ENCODE measurements at regions not wholly inside any gene's neighbourhood (a gene's known extent, or its start where the extent isn't known, plus 50 kb on each side); places are given as distances from the start of the nearest gene placed in this dataset.

- Histone ChIP-seq H3K27ac (ENCODE audit: low read depth, low read length, poor library complexity, severe bottlenecking) (no peak overlapping the region), H3K9me3 (ENCODE audit: low read depth, low read length, poor library complexity, severe bottlenecking) (no peaks in the 10 kb centered on the region), H3K4me1 (ENCODE audit: insufficient read depth, low read length, poor library complexity, severe bottlenecking) (no peaks in the 10 kb centered on the region), H3K27me3 (replicated peaks; ENCODE audit: insufficient read depth, low read depth, low read length, poor library complexity) (peaks cover 2% of the 10 kb centered on the region), H3K36me3 (ENCODE audit: insufficient read depth, low read length, poor library complexity, severe bottlenecking) (no peaks in the 10 kb centered on the region), H3K4me3 (ENCODE audit: low read depth, low read length, poor library complexity, severe bottlenecking) (no peak overlapping the region)
- DNase-seq (ENCODE audit: low spot score): no peak
- ChIA-PET CTCF (no interaction called here), POLR2A (ENCODE audit: low non-redundant PET) (no interaction called here)
- intact Hi-C loops (cut with micrococcal nuclease; ENCODE audit: unreplicated experiment): no loop called here
- TF ChIP-seq CTCF (conservative IDR thresholded peaks at IDR 0.05; ENCODE audit: low read depth, low read length) (no peak), EZH2 (IDR thresholded peaks at IDR 0.05; ENCODE audit: borderline replicate concordance, low read depth, low read length, poor library complexity, severe bottlenecking) (no peak)
- no TSS peak for BruUV-seq (replicated peaks)
Measured at GRCh38 chr10:78863906-78864239, 204.9 kb upstream of the ZMIZ1 start.

GRCh38 chr10:78864761-78865537 is 203.8 kb upstream of the ZMIZ1 start:
- intact Hi-C loops (cut with micrococcal nuclease; ENCODE audit: unreplicated experiment): no loop called here
- no TSS peak for BruUV-seq (replicated peaks)

GRCh38 chr10:78865538-78865875 is 203.3 kb upstream of the ZMIZ1 start:
- Histone ChIP-seq H3K9me3 (ENCODE audit: low read depth, low read length, poor library complexity, severe bottlenecking) (no peaks in the 10 kb centered on the region), H3K36me3 (ENCODE audit: insufficient read depth, low read length, poor library complexity, severe bottlenecking) (no peaks in the 10 kb centered on the region), H3K27ac (ENCODE audit: low read depth, low read length, poor library complexity, severe bottlenecking) (no peak overlapping the region), H3K4me1 (ENCODE audit: insufficient read depth, low read length, poor library complexity, severe bottlenecking) (no peaks in the 10 kb centered on the region), H3K27me3 (replicated peaks; ENCODE audit: insufficient read depth, low read depth, low read length, poor library complexity) (no peaks in the 10 kb centered on the region), H3K4me3 (ENCODE audit: low read depth, low read length, poor library complexity, severe bottlenecking) (no peak overlapping the region)
- CTCF ChIA-PET: no interaction called here
- intact Hi-C loops (cut with micrococcal nuclease; ENCODE audit: unreplicated experiment): no loop called here
- TF ChIP-seq EZH2 (IDR thresholded peaks at IDR 0.05; ENCODE audit: borderline replicate concordance, low read depth, low read length, poor library complexity, severe bottlenecking) (no peak), CTCF (conservative IDR thresholded peaks at IDR 0.05; ENCODE audit: low read depth, low read length) (no peak)
- BruUV-seq (replicated peaks): no TSS peak
- no peak for DNase-seq (ENCODE audit: low spot score)
- POLR2A ChIA-PET (ENCODE audit: low non-redundant PET): no interaction called here

More at GRCh38 chr10:78864761-78865537, 203.8 kb upstream of the ZMIZ1 start:
- Histone ChIP-seq H3K4me1 (ENCODE audit: insufficient read depth, low read length, poor library complexity, severe bottlenecking) (no peaks in the 10 kb centered on the region), H3K4me3 (ENCODE audit: low read depth, low read length, poor library complexity, severe bottlenecking) (no peak overlapping the region), H3K9me3 (ENCODE audit: low read depth, low read length, poor library complexity, severe bottlenecking) (no peaks in the 10 kb centered on the region), H3K27me3 (replicated peaks; ENCODE audit: insufficient read depth, low read depth, low read length, poor library complexity) (no peaks in the 10 kb centered on the region), H3K27ac (ENCODE audit: low read depth, low read length, poor library complexity, severe bottlenecking) (no peak overlapping the region), H3K36me3 (ENCODE audit: insufficient read depth, low read length, poor library complexity, severe bottlenecking) (no peaks in the 10 kb centered on the region)
- DNase-seq (ENCODE audit: low spot score): no peak
- ChIA-PET POLR2A (ENCODE audit: low non-redundant PET) (no interaction called here), CTCF (no interaction called here)
- TF ChIP-seq EZH2 (IDR thresholded peaks at IDR 0.05; ENCODE audit: borderline replicate concordance, low read depth, low read length, poor library complexity, severe bottlenecking) (no peak), CTCF (conservative IDR thresholded peaks at IDR 0.05; ENCODE audit: low read depth, low read length) (no peak)
